ENCODE measurements at regions not wholly inside any gene's neighbourhood (a gene's known extent, or its start where the extent isn't known, plus 50 kb on each side); places are given as distances from the start of the nearest gene placed in this dataset.

- no peak for TF ChIP-seq CTCF (conservative IDR thresholded peaks at IDR 0.05; ENCODE audit: low read depth)
- no peak for DNase-seq (ENCODE audit: low spot score)
- ChIA-PET POLR2A (ENCODE audit: low non-redundant PET) (no interaction called here), CTCF (no interaction called here)
- no peak overlapping the region for H3K27ac ChIP-seq
These were observed 238.3 kb downstream of the DOK5 start for GRCh38 chr20:54713727-54714126.

GRCh38 chr20:54711071-54711470, 235.7 kb downstream of the DOK5 start:
- CTCF ChIA-PET = no interaction called here
- no peak for TF ChIP-seq CTCF (conservative IDR thresholded peaks at IDR 0.05; ENCODE audit: low read depth)
- no peak for DNase-seq (ENCODE audit: low spot score)
- H3K27ac ChIP-seq = no peak overlapping the region
- POLR2A ChIA-PET (ENCODE audit: low non-redundant PET) = no interaction called here

- ChIA-PET CTCF (no interaction called here), POLR2A (ENCODE audit: low non-redundant PET) (no interaction called here)
- DNase-seq (ENCODE audit: low spot score) = no peak
- no peak overlapping the region for H3K27ac ChIP-seq
- no peak for TF ChIP-seq CTCF (conservative IDR thresholded peaks at IDR 0.05; ENCODE audit: low read depth)
These were observed 234.9 kb downstream of the DOK5 start for GRCh38 chr20:54710341-54710740.

GRCh38 chr20:54708229-54708628, 232.8 kb downstream of the DOK5 start:
- DNase-seq (ENCODE audit: low spot score) = no peak
- H3K27ac ChIP-seq = no peak overlapping the region
- ChIA-PET POLR2A (ENCODE audit: low non-redundant PET) (no interaction called here), CTCF (interaction anchor here (0.6 to 0.8 kb wide), 2 partner anchors 88 to 1930 kb away, joined by 3 to 4 read pairs; no protein-coding TSS in a partner anchor)
- TF ChIP-seq CTCF (conservative IDR thresholded peaks at IDR 0.05; ENCODE audit: low read depth) = no peak

- H3K27ac ChIP-seq = no peak overlapping the region
- ChIA-PET CTCF (interaction anchor here (0.8 kb wide), 1 partner anchor 1929 kb away, joined by 4 read pairs; no protein-coding TSS in a partner anchor), POLR2A (ENCODE audit: low non-redundant PET) (no interaction called here)
- TF ChIP-seq CTCF (conservative IDR thresholded peaks at IDR 0.05; ENCODE audit: low read depth) = no peak
- DNase-seq (ENCODE audit: low spot score) = no peak
These were observed 232.4 kb downstream of the DOK5 start for GRCh38 chr20:54707801-54708200.

GRCh38 chr20:54706581-54706980, 231.2 kb downstream of the DOK5 start:
- H3K27ac ChIP-seq = no peak overlapping the region
- ChIA-PET POLR2A (ENCODE audit: low non-redundant PET) (no interaction called here), CTCF (no interaction called here)
- TF ChIP-seq CTCF (conservative IDR thresholded peaks at IDR 0.05; ENCODE audit: low read depth) = no peak
- DNase-seq (ENCODE audit: low spot score) = no peak

Data from RWPE1 (cell line).